ENCODE measurements at regions not wholly inside any gene's neighbourhood (a gene's known extent, or its start where the extent isn't known, plus 50 kb on each side); places are given as distances from the start of the nearest gene placed in this dataset.

- no peaks in the 10 kb centered on the region for H3K27me3 ChIP-seq (ENCODE audit: low read depth)
- no peak overlapping the region for H3K4me3 ChIP-seq
- H3K27ac ChIP-seq: no peak overlapping the region
- ATAC-seq (no peak), DNase-seq (no peak)
- no peaks in the 10 kb centered on the region for H3K36me3 ChIP-seq
- TF ChIP-seq CTCF (IDR thresholded peaks at IDR 0.05): no peak
- intact Hi-C loops (cut with DNase I): no loop called here
- H3K4me1 ChIP-seq: peaks cover 3% of the 10 kb centered on the region
- H3K9me3 ChIP-seq: no peaks in the 10 kb centered on the region
These were observed 67.1 kb downstream of the MAP10 start for GRCh38 chr1:232872284-232872683.

- no peak for ATAC-seq
- intact Hi-C loops (cut with DNase I): no loop called here
These were observed 67.5 kb downstream of the MAP10 start for GRCh38 chr1:232872738-232873137.

GRCh38 chr1:232873412-232873811 lies 68.2 kb downstream of the MAP10 start:
- Histone ChIP-seq H3K4me3 (no peak overlapping the region), H3K36me3 (no peaks in the 10 kb centered on the region), H3K4me1 (peaks cover 3% of the 10 kb centered on the region), H3K9me3 (no peaks in the 10 kb centered on the region), H3K27ac (no peak overlapping the region), H3K27me3 (ENCODE audit: low read depth) (no peaks in the 10 kb centered on the region)
- TF ChIP-seq CTCF (IDR thresholded peaks at IDR 0.05): no peak
- ATAC-seq (no peak), DNase-seq (no peak)
- intact Hi-C loops (cut with DNase I): no loop called here

More at GRCh38 chr1:232872738-232873137, 67.5 kb downstream of the MAP10 start:
- no peaks in the 10 kb centered on the region for H3K9me3 ChIP-seq
- H3K36me3 ChIP-seq: no peaks in the 10 kb centered on the region
- H3K4me3 ChIP-seq: no peak overlapping the region
- DNase-seq: no peak
- peaks cover 3% of the 10 kb centered on the region for H3K4me1 ChIP-seq
- no peak overlapping the region for H3K27ac ChIP-seq
- TF ChIP-seq CTCF (IDR thresholded peaks at IDR 0.05): no peak
- H3K27me3 ChIP-seq (ENCODE audit: low read depth): no peaks in the 10 kb centered on the region

GRCh38 chr1:232873931-232874330 lies 68.7 kb downstream of the MAP10 start:
- Histone ChIP-seq H3K27me3 (ENCODE audit: low read depth) (no peaks in the 10 kb centered on the region), H3K4me1 (no peaks in the 10 kb centered on the region), H3K4me3 (no peak overlapping the region), H3K36me3 (no peaks in the 10 kb centered on the region), H3K27ac (no peak overlapping the region), H3K9me3 (no peaks in the 10 kb centered on the region)
- intact Hi-C loops (cut with DNase I): no loop called here
- TF ChIP-seq CTCF (IDR thresholded peaks at IDR 0.05): no peak
- ATAC-seq (no peak), DNase-seq (no peak)

- Histone ChIP-seq H3K4me1 (no peaks in the 10 kb centered on the region), H3K9me3 (no peaks in the 10 kb centered on the region), H3K36me3 (no peaks in the 10 kb centered on the region), H3K4me3 (no peak overlapping the region), H3K27ac (no peak overlapping the region), H3K27me3 (ENCODE audit: low read depth) (no peaks in the 10 kb centered on the region)
- TF ChIP-seq CTCF (IDR thresholded peaks at IDR 0.05): no peak
- no peak for ATAC-seq
- intact Hi-C loops (cut with DNase I): no loop called here
- no peak for DNase-seq
These were observed 70.3 kb downstream of the MAP10 start for GRCh38 chr1:232875536-232875935.
